Activated T-helper 17 cell treated with anti-CD3 and anti-CD28 coated beads, Interleukin-2, amount 50 U/mL, for 72 hours (primary cell): ENCODE measurements at regions not wholly inside any gene's neighbourhood (a gene's known extent, or its start where the extent isn't known, plus 50 kb on each side); places are given as distances from the start of the nearest gene placed in this dataset.
A peak's percentile ranks its signal among the peaks of the same experiment; 100 is the strongest.
"Not testable (repeated sequence)": the region's sequence is repeated elsewhere in the genome, so short reads cannot be mapped to it uniquely, and the experiment has no call there.

ENCODE experiments used
- ATAC-seq: fragments of 150-1000 bp; cut with Tn5 transposase; replicated peaks from 2 replicates; pipeline ENCODE4 v1.10.0; 2021; ENCODE audit warnings: mild to moderate bottlenecking, moderate library complexity
- H3K27ac Mint-ChIP-seq: one replicate; pipeline ENCODE4 v1.8.0; 2022; ENCODE audit warnings: mixed read lengths
- H3K27me3 Mint-ChIP-seq: one replicate; pipeline ENCODE4 v1.8.0; 2022; ENCODE audit warnings: mixed read lengths
- H3K36me3 Mint-ChIP-seq: one replicate; pipeline ENCODE4 v1.8.0; 2022; ENCODE audit warnings: low read depth, mild to moderate bottlenecking, mixed read lengths
- H3K4me1 Mint-ChIP-seq: one replicate; pipeline ENCODE4 v1.8.0; 2022; ENCODE audit warnings: mixed read lengths
- H3K4me3 Mint-ChIP-seq: one replicate; pipeline ENCODE4 v1.8.0; 2022; ENCODE audit warnings: mild to moderate bottlenecking, mixed read lengths
- H3K9me3 Mint-ChIP-seq: one replicate; pipeline ENCODE4 v1.8.0; 2022; ENCODE audit warnings: mixed read lengths

DNA sequence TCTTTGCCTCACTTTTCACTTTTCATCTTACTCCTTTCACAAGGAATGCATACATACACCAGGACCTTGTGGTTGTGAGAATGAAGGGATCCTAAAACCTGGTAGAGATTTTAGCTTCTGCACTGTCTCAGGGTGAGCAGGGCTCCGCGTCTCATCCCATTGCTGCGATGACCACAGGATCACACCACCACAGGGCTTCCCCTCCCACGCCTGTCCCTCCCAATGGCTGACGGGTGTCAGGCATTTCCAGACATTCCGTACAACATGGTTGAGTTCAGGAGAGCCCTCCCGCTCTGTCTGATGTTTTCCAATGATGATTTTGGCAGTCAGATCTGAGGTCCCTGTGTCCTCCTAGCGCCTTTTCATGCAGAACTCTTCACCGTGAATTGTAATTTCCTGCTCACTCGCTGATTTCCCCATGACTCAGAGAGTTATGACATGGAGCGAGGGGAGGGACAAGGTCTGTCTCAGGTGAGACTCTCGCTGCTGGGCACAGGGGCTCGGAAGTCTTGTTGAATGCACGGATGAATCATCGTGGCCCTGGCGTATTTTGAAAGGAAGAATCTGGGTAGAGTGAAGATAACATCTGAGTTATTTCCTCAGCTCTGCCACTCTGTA is 102.8 kb downstream of the TEX29 start:
- H3K4me1 Mint-ChIP-seq, result no peaks in the 10 kb centered on the region
- no peak overlapping the region for H3K27ac Mint-ChIP-seq
- H3K4me3 Mint-ChIP-seq, result no peak overlapping the region
- peaks cover 9% of the 10 kb centered on the region for H3K27me3 Mint-ChIP-seq
- no peak for ATAC-seq
- H3K9me3 Mint-ChIP-seq, result no peaks in the 10 kb centered on the region
- H3K36me3 Mint-ChIP-seq, result no peaks in the 10 kb centered on the region

DNA sequence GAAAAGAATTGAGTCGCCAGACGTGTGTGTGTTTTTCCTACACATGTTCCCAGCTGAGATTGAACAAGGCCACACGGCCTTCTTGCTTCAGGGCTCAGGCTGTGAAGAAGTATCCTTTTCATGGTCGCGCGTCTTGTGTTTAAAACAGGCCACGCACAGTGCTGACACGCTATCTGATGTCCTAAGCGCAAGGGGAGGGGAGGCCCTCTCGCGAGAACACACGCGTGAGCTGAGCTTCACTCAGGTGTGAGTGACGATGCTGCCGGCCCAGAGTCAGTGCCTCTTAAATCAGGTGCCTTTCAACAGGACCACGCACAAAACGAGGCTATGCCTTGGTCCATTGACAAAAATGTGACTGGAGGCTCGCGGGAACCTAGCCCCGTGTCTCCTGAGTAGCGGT is 103.7 kb downstream of the TEX29 start:
- no peak overlapping the region for H3K4me3 Mint-ChIP-seq
- H3K9me3 Mint-ChIP-seq, result no peaks in the 10 kb centered on the region
- no peak overlapping the region for H3K27ac Mint-ChIP-seq
- no peaks in the 10 kb centered on the region for H3K36me3 Mint-ChIP-seq
- no peak for ATAC-seq
- H3K27me3 Mint-ChIP-seq, result peaks cover 7% of the 10 kb centered on the region
- no peaks in the 10 kb centered on the region for H3K4me1 Mint-ChIP-seq

DNA sequence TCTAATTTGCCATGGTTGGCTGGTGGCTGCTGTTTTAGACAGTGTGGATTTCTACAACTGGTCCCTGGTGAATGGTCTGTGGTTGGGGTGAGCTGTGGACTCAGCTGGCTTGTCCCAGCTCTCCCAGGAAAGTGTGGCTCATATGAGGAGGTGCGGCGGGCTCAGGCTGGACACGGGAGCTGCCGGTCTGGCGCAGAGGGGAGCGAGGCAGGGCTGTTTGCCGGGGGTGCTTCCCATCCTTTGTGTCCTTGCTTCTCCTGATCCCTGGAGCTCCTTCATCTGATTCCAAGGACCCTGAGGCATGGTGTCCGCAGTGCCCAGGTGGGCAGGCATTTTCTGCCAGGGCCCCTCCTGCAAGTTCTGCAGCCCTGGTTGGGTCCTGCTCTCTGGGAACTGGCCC is 104.9 kb downstream of the TEX29 start:
- H3K9me3 Mint-ChIP-seq, result no peaks in the 10 kb centered on the region
- no peaks in the 10 kb centered on the region for H3K4me1 Mint-ChIP-seq
- no peak overlapping the region for H3K27ac Mint-ChIP-seq
- no peak for ATAC-seq
- no peak overlapping the region for H3K4me3 Mint-ChIP-seq
- H3K27me3 Mint-ChIP-seq, result peaks cover 6% of the 10 kb centered on the region
- H3K36me3 Mint-ChIP-seq, result no peaks in the 10 kb centered on the region

DNA sequence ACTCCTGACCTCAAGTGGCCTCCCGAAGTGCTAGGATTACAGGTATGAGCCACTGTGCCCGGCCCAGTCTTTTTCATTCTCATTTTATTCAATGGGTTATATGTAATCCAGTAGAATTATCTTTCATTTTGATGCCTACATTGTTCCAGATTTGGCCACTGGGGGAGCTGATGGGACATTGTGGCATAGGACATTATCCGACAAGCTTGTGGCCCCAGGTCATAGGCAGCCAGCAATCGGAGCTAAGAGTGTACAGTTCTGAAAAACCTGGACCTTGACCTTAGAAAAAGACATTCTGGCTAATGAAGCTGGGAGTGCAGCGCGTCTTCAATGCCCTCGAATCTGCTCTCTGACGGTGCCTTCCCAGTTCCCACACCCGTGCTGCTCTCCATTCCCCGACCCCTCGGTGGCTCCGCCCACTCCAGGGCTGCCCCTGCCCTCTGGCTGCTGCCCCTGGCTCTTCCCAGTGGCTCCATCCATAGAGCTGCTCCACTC is 108.7 kb downstream of the TEX29 start:
- Mint-ChIP-seq H3K27ac (no peak overlapping the region), H3K27me3 (peaks cover 30% of the 10 kb centered on the region), H3K4me1 (no peaks in the 10 kb centered on the region), H3K36me3 (no peaks in the 10 kb centered on the region), H3K9me3 (no peaks in the 10 kb centered on the region), H3K4me3 (no peak overlapping the region)
- ATAC-seq, result peak; percentile 43

DNA sequence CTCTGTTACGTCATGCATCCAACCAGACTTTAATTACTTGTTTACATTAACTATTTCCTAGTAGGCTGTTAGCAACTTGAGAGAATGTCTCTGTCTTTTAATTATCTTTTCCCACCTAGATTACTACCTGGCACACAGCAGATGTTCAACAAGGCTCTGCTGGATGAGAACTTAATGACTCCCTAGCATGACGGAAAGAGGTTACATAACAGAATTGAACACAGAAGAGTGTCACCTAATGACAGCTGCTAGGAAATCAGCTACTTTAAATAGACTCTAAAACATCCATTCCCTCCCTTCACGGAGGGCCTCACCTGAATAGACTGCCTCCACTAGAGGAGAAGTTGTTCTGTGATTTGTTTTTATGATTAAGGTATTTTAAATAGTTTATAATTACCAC is 110.8 kb downstream of the TEX29 start:
- ATAC-seq, result no peak
- Mint-ChIP-seq H3K27me3 (peaks cover 43% of the 10 kb centered on the region), H3K4me3 (no peak overlapping the region), H3K4me1 (peaks cover 6% of the 10 kb centered on the region), H3K9me3 (peaks cover 4% of the 10 kb centered on the region), H3K27ac (no peak overlapping the region), H3K36me3 (no peaks in the 10 kb centered on the region)

DNA sequence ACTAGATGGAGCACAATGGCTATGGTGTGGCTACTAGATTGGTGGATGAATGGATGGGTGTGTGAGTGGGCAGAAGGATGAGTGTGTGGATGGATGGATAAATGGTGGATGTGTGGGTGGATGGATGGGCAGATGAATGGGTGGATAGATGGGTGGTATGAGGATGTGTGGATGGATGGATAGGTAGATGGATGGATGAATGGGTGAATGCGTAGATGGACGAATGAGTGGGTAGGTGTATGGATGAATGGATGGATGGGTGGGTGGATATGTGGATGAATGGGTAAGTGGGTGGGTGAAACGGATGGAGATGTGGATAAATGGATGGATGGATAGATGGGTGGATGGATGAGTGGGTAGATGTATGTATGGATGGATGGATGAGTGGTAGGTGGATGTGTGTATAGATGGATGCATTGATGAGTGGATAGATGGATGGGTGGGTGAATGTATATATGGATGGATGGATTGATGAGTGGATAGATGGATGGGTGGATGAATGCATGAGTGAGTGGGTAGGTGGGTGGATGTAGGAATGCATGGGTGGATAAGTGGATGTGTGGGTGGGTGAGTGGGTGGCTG is 114.2 kb downstream of the TEX29 start:
- peaks cover 40% of the 10 kb centered on the region for H3K27me3 Mint-ChIP-seq
- H3K27ac Mint-ChIP-seq, result no peak overlapping the region
- H3K9me3 Mint-ChIP-seq, result peaks cover 4% of the 10 kb centered on the region
- no peaks in the 10 kb centered on the region for H3K36me3 Mint-ChIP-seq
- no peak for ATAC-seq
- H3K4me3 Mint-ChIP-seq, result no peak overlapping the region
- peaks cover 6% of the 10 kb centered on the region for H3K4me1 Mint-ChIP-seq

DNA sequence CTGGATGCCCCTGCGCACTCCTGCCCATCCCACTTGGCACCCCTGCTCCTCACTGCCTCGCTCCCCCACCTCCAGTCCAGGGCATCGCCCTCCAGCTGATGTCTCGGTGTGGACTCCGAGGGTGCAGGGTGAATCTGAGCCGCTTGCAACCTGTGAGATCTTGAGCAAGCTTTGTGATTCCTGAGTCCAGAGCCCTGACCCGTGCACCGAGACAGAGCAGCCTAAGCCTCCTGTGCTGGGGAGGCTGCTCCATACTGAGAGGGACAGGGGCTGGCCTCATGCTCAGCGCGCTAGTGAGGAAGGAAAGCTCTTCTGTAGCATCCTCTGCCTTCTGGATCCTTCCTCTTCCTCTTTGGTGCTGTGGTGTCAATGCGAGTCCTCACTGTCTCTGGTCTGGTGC is 116.0 kb downstream of the TEX29 start:
- ATAC-seq, result no peak
- no peak overlapping the region for H3K4me3 Mint-ChIP-seq
- H3K36me3 Mint-ChIP-seq, result no peaks in the 10 kb centered on the region
- H3K4me1 Mint-ChIP-seq, result peaks cover 6% of the 10 kb centered on the region
- H3K9me3 Mint-ChIP-seq, result peaks cover 4% of the 10 kb centered on the region
- peaks cover 38% of the 10 kb centered on the region for H3K27me3 Mint-ChIP-seq
- no peak overlapping the region for H3K27ac Mint-ChIP-seq

DNA sequence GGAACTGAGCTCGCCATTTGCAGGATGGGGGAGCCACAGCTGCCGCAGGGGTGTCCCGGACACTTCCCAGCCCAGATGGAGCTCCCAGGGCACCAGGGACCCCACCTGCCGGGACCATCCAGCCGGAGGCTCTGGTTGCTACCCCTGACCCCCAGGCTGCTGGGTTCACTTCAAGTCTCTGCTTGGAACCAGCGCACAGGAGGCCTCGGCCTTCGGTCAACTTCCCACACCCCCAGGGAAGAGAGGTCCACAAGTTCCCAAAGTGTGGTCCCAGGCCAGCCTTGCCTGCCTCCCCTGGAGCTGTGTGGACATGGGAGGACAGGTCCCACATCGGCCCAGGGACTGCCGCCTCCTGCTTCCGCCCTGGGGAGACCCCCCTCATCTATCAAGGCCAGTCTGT is 117.0 kb downstream of the TEX29 start:
- peaks cover 4% of the 10 kb centered on the region for H3K9me3 Mint-ChIP-seq
- H3K27me3 Mint-ChIP-seq, result peaks cover 38% of the 10 kb centered on the region
- H3K27ac Mint-ChIP-seq, result no peak overlapping the region
- no peaks in the 10 kb centered on the region for H3K36me3 Mint-ChIP-seq
- no peak for ATAC-seq
- no peak overlapping the region for H3K4me3 Mint-ChIP-seq
- H3K4me1 Mint-ChIP-seq, result peaks cover 6% of the 10 kb centered on the region

DNA sequence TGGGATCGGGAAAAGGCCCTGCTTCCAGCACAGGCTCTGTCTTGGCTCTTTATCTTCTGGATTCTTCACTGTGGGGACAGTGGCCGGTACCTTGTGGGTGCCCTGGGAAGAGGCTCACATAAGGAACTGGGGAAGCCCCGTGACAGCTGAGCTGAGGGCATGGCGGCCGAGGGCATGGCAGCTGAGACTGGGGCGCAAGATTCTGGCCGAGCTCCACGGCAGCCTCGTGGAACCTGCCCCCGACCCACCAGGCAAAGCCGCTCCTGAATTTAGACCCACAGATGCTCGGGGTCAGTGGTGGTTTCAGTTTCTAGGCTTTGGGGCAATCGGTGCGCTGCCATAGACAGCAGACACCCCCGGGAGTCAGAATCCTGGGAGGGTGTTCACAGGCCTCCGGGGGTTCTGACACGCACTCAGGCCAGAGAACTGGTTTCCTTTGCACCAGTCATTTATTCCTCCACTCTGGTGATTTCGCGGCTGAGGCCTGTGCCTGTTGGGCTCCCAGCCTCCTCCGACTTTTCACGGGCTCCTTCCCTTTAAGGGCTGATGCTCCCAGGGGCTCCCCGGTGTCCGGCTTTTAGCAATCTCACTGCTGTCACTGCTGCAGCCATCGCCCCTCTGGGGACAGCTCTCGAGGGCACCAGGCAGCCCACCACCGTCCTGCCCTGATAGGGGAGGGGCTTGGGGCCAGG is 117.6 kb downstream of the TEX29 start:
- peaks cover 4% of the 10 kb centered on the region for H3K9me3 Mint-ChIP-seq
- H3K4me1 Mint-ChIP-seq, result peaks cover 6% of the 10 kb centered on the region
- ATAC-seq, result no peak
- peaks cover 38% of the 10 kb centered on the region for H3K27me3 Mint-ChIP-seq
- H3K36me3 Mint-ChIP-seq, result no peaks in the 10 kb centered on the region
- H3K4me3 Mint-ChIP-seq, result no peak overlapping the region
- no peak overlapping the region for H3K27ac Mint-ChIP-seq

DNA sequence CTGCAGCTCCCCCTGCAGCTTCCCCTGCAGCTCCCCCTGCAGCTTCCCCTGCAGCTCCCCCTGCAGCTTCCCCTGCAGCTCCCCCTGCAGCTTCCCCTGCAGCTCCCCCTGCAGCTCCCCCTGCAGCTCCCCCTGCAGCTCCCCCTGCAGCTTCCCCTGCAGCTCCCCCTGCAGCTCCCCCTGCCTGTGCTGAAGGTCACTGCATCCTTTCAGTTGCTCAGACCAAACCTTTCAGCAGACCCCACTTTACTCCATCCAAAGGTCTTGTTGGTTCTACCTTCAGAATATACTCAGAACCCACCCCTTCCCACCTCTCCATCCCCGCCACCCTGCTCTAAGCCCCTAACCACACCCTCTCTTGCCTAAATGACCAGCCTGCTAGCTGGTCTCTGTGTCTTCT is 120.0 kb downstream of the TEX29 start:
- not testable (repeated sequence) for H3K9me3 Mint-ChIP-seq

DNA sequence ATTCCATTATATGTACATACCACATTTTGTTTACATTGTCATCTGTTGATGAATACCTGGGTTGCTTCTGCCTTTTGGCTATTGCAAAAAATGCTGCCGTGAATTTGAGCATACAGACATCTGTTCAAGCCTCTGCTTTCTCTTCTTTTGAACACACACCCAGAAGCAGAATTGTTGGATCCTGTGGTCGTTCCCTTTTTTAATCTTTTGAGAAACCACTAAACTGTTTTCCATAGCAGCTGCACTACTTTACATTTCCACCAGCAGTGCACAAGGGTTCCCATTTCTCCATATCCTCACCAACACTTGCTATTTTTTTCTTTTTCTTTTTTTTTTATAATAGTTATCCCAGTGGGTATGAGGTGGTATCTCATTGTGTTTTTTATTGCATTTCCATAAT is 123.5 kb downstream of the TEX29 start:
- H3K27ac Mint-ChIP-seq, result no peak overlapping the region
- H3K4me1 Mint-ChIP-seq, result peaks cover 4% of the 10 kb centered on the region
- H3K27me3 Mint-ChIP-seq, result peaks cover 36% of the 10 kb centered on the region
- peaks cover 9% of the 10 kb centered on the region for H3K9me3 Mint-ChIP-seq
- no peak for ATAC-seq
- no peak overlapping the region for H3K4me3 Mint-ChIP-seq
- H3K36me3 Mint-ChIP-seq, result no peaks in the 10 kb centered on the region

More for the DNA sequence above, 120.0 kb downstream of the TEX29 start:
- H3K4me1 Mint-ChIP-seq, H3K27ac Mint-ChIP-seq, ATAC-seq, H3K36me3 Mint-ChIP-seq, H3K4me3 Mint-ChIP-seq: not testable (repeated sequence)
- peaks cover 20% of the 10 kb centered on the region for H3K27me3 Mint-ChIP-seq

DNA sequence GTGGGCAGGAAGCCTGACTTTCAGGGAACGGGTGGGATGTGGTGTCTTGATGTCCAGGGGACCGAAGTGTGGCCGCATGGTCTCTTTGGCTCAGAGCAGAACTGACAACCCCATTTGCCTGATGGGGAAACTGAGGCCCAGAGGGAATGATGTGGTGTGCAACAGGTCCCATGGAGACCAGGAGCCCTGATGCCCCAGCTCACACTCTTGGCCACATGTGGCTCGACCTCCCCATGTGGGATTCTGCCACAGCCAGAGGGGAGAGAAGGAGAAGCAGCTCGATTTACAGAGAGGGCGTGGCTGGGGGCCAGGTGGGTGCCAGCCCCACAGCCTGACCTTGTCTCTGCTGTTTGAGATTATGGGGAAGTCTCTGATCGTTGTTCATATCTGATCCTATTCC is 128.1 kb downstream of the TEX29 start:
- no peak for ATAC-seq
- Mint-ChIP-seq H3K4me1 (peaks cover 4% of the 10 kb centered on the region), H3K4me3 (no peak overlapping the region), H3K9me3 (peaks cover 9% of the 10 kb centered on the region), H3K36me3 (no peaks in the 10 kb centered on the region), H3K27ac (no peak overlapping the region), H3K27me3 (peaks cover 31% of the 10 kb centered on the region)

DNA sequence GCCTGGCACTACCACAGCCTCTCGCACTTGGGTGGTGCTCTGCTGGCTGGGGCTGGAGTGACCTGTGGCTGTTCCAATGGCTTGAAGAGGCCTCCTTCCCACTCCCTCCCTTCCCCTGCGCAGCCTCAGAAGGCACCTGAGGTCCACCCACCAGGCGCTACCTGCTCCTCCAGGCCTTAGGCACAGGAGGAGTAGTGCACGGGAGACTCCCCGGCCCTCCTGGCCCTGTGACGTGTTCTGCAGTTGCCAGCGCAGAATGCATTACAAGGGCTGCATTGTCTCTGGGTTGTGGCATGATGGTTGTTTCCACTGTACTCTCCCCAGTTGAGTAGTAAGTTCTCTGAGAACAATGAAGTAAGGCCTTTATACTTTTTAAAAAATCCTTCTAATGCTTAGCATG is 128.6 kb downstream of the TEX29 start:
- no peak for ATAC-seq
- no peak overlapping the region for H3K4me3 Mint-ChIP-seq
- no peaks in the 10 kb centered on the region for H3K36me3 Mint-ChIP-seq
- peaks cover 4% of the 10 kb centered on the region for H3K4me1 Mint-ChIP-seq
- peaks cover 9% of the 10 kb centered on the region for H3K9me3 Mint-ChIP-seq
- no peak overlapping the region for H3K27ac Mint-ChIP-seq
- H3K27me3 Mint-ChIP-seq, result peaks cover 31% of the 10 kb centered on the region

DNA sequence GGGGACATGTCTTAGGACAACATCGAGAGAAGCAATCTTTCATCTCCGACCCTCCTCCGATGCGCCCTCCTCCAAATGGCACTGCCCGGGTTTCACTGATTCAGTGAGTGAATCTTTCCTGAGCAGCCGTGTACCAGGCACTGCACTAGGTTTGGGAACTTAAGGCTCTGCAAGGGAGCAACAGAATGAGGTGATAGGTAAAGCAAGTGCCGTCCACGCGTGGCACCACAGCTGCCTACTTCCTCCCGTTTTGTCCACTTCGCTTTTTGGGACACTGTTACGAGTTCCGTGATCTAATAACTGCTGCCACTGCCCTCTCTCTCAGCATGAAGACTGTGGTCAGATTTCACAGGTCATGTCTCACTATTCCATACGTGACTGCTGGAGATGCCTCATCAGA is 131.0 kb downstream of the TEX29 start:
- Mint-ChIP-seq H3K4me3 (no peak overlapping the region), H3K27me3 (peaks cover 22% of the 10 kb centered on the region), H3K36me3 (no peaks in the 10 kb centered on the region), H3K27ac (no peak overlapping the region), H3K4me1 (peaks cover 4% of the 10 kb centered on the region), H3K9me3 (peaks cover 9% of the 10 kb centered on the region)
- no peak for ATAC-seq
